Mononuclear cell (primary cell): ENCODE measurements at regions not wholly inside any gene's neighbourhood (a gene's known extent, or its start where the extent isn't known, plus 50 kb on each side); places are given as distances from the start of the nearest gene placed in this dataset.

Source experiments
- H3K27me3 ChIP-seq: 2 replicates; pipeline ENCODE4 v1.6.0; 2011; ENCODE audit warnings: low read length, control low read depth; ENCODE audit not compliant: insufficient read depth
- H3K4me1 ChIP-seq: 2 replicates; pipeline ENCODE4 v1.5.1; 2011; ENCODE audit warnings: mild to moderate bottlenecking, low read length, control low read depth; ENCODE audit not compliant: insufficient read depth
- H3K4me3 ChIP-seq: 2 replicates; pipeline ENCODE4 v1.5.1; 2011; ENCODE audit warnings: mild to moderate bottlenecking, low read length, moderate library complexity
- H3K9me3 ChIP-seq: 2 replicates; pipeline ENCODE4 v1.5.1; 2011; ENCODE audit warnings: low read depth, mild to moderate bottlenecking, control low read depth, low read length

DNA sequence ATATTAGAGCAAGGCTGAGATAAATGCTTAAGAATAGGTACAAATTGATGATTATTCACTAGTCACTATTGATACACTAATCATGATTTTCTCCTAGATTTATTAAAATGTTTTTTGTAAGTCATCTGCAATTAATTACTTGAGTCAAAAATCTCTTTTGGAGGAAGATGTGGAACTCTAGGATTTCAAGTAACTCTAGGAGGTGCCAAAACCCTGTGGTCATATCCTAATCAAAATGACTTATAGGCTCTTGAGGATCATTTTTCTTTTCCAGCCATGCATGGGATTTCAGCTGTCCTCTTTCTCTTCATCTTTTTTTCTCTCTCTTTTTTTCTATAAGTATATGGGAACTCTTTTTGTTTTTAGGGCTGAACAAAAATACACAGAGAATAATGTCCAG lies 141.8 kb upstream of the CD180 start:
- Histone ChIP-seq H3K27me3 (peaks cover 2% of the 10 kb centered on the region), H3K4me3 (no peak overlapping the region), H3K4me1 (no peaks in the 10 kb centered on the region), H3K9me3 (no peaks in the 10 kb centered on the region)

DNA sequence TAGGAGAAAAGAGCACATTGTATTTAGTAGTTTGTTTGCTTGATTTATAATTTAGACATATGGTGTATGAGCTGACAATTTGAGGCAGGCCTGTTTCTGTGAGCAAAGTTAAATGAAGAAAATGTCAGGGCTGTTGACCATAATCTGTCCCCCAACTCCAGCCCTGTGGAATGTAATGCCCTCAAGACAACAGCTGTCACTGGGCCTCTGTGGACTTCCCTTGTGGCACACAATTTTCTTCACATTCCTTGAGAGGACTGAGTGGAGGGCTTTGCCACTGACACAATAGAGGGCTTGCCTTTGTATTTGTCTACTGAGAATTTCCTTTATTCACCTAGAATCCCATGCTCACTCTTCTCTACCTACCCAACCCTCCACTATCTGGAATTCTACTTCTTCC lies 141.2 kb upstream of the CD180 start:
- Histone ChIP-seq H3K4me1 (no peaks in the 10 kb centered on the region), H3K27me3 (peaks cover 2% of the 10 kb centered on the region), H3K4me3 (no peak overlapping the region), H3K9me3 (no peaks in the 10 kb centered on the region)

DNA sequence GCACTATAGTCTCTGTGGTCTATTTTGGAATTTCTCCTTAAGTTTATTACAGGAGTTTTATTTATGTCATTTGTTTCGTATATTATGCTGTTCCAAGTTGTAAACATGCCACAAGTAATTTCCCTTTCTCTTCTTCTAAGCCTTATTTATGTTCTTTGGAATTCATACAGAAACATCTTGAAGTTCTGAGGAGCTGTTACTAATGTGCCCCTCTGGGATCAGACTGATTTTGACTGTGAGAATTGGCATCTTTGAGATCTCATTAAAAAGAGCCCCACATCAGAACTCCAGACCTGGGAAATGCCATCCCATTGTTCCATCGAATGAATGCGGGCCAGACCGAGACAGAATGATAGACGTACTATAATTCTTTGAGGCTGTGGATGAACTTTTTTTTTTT lies 138.8 kb upstream of the CD180 start:
- no peaks in the 10 kb centered on the region for H3K4me1 ChIP-seq
- peaks cover 2% of the 10 kb centered on the region for H3K27me3 ChIP-seq
- peaks cover 5% of the 10 kb centered on the region for H3K9me3 ChIP-seq
- no peak overlapping the region for H3K4me3 ChIP-seq

DNA sequence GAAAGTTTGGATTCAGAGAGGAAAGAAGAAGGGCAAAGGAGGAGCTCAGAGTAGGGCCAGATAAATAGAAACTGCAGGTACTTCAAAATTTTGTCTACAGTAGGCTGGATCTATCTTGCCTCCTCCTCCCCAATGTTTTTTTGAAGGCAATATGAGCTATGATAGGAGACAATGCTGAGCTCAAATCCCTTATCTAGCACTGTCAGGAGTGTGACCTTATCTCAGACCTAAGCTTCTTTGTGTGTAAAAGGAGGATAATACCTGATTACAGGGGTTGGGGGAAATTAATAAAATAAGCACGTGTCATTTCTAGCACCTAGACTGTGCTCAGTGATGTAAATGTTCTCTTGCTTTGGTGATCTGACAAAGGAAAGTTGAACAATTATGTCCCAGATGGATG lies 137.8 kb upstream of the CD180 start:
- no peaks in the 10 kb centered on the region for H3K4me1 ChIP-seq
- peaks cover 5% of the 10 kb centered on the region for H3K9me3 ChIP-seq
- H3K27me3 ChIP-seq = peaks cover 2% of the 10 kb centered on the region
- no peak overlapping the region for H3K4me3 ChIP-seq

DNA sequence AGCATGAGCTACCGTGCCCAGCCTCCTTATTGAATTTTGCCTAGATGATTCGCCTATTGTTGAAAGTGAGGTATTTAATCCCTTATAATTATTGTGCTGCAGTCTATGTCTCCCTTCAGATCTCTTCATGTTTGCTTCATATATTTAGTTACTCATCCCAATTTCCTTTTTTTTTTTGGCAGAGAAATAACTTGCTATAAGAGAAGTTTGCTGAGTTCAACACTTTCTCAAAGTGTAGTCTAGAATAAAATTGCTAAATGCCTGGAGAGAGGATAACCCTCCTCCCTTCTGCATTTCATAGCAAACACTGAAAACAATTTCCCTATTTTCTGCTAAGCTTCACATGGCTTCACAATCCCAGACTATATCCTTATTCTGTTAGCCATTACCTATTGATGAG lies 136.6 kb upstream of the CD180 start:
- Histone ChIP-seq H3K9me3 (peaks cover 5% of the 10 kb centered on the region), H3K4me1 (no peaks in the 10 kb centered on the region), H3K4me3 (no peak overlapping the region), H3K27me3 (peaks cover 2% of the 10 kb centered on the region)

DNA sequence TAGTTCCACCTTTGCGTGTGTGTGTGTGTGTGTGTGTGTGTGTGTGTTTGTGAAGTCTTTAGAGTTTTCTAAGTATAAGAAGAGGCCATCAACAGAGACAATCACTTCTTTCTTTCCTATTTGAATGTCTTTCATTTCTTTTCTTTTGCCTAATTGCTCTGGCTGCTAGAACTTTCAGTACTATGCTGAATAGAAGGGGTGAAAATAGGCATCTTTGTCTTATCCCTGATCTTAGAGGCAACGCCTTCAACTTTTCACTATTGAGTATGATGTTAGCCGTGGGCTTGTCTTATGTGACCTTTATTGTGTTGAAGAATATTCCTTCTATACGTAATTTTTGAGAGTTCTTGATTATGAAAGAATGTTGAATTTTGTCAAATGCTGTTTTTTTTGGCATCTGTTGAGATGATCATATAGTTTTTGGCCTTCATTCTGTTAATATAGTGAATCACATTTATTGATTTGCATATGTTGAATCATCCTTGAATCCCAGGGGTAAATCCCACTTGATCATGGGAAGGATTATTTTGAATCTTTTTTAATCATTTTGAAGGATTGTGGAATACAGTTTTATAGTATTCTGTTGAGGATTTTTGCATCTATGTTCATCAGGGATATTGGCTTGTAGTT lies 134.8 kb upstream of the CD180 start:
- no peaks in the 10 kb centered on the region for H3K4me1 ChIP-seq

DNA sequence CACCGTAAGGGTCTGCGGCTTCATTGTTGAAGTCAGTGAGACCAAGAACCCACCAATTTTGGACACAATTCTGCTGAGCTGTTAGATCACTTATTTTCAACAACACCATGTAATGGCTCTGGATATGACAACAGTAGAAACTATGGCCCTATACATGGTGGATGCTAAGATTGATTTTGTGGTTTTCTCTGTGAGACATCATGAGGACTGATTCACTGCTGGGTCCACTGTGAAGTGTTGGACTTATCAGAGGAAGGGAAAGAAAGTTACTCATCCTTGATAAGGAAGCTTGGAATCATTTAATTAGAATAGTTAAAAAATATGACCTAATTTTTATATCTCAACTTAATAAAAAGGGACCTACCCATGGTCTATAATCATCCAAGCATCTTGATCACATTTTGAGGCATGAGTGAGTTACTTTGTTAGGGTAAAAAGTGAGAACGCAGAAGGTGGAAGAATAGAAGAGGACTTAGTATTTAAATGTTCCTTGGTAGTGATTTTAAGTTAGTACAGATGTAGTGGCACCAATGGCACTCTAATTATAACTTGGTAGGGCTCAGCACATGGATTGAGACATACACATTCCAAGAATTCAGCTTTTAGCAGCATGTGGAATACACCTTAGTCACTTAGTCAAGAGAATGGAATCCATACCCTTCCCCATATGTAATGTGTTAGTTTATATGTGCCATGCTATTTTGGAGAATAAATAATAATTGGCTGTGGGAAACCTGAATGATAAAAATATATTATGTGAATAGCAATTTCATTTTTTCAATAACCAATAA lies 123.5 kb upstream of the CD180 start:
- Histone ChIP-seq H3K27me3 (no peaks in the 10 kb centered on the region), H3K4me1 (peaks cover 5% of the 10 kb centered on the region), H3K9me3 (no peaks in the 10 kb centered on the region), H3K4me3 (no peak overlapping the region)

More for the DNA sequence above, 134.8 kb upstream of the CD180 start:
- peaks cover 5% of the 10 kb centered on the region for H3K9me3 ChIP-seq
- no peak overlapping the region for H3K4me3 ChIP-seq
- H3K27me3 ChIP-seq = peaks cover 2% of the 10 kb centered on the region

DNA sequence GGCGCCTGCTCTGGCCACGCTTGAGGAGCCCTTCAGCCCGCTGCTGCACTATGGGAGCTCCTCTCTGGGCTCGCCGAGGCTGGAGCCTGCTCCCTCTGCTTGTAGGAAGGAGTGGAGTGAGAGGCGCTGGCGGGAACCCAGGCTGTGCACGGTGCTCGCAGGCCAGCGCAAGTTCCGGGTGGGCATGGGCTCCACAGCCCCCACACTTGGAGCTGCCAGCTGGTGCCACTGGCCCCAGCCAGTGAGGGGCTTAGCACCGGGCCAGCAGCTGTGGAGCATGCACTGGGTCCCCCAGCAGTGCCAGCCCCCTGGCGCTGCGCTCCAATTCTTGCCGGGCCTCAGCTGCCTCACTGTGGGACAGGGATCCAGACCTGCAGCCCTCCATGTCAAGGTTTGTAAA lies 122.1 kb upstream of the CD180 start:
- Histone ChIP-seq H3K27me3 (no peaks in the 10 kb centered on the region), H3K9me3 (no peaks in the 10 kb centered on the region), H3K4me3 (no peak overlapping the region), H3K4me1 (peaks cover 7% of the 10 kb centered on the region)

DNA sequence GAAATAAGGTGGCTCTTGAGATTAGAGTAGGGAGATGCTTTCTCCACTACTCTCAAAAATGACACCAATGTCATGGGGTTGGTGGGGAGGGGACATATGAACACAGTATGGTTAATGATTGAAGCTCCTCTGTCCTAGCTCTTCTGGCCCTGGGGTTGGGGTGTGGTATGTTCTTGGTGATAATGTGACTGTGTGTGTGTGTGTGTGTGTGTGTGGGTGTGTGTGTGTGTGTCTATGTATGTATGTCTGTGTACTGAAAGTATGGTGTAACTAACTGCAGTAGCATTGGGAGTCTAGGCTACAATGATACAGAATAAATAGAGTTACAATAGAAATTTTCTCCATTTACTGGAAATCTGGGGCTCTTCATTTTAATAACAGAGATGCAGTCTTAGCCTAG lies 121.0 kb upstream of the CD180 start:
- no peak overlapping the region for H3K4me3 ChIP-seq

DNA sequence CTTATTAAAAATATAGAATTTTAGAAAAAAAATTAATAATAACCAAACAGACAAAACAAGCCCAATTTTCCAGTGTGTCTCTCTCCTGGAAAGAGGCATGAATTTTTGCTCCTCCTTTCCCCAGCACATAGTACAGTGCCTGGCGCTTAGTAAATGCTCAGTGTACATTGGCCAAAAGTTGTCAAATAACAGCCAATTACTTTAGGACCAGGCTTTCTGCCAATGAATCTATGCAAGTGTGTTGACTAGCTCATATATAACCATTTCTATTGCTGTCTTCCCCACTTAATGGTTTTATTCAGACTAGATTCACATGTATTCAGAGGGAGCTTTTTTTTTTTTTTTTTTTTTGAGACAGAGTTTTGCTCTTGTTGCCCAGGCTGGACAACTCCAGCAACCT lies 120.1 kb upstream of the CD180 start:
- peaks cover 7% of the 10 kb centered on the region for H3K4me1 ChIP-seq
- H3K27me3 ChIP-seq = no peaks in the 10 kb centered on the region
- no peak overlapping the region for H3K4me3 ChIP-seq
- no peaks in the 10 kb centered on the region for H3K9me3 ChIP-seq

More for the DNA sequence above, 121.0 kb upstream of the CD180 start:
- H3K27me3 ChIP-seq = no peaks in the 10 kb centered on the region
- H3K9me3 ChIP-seq = no peaks in the 10 kb centered on the region
- peaks cover 7% of the 10 kb centered on the region for H3K4me1 ChIP-seq

DNA sequence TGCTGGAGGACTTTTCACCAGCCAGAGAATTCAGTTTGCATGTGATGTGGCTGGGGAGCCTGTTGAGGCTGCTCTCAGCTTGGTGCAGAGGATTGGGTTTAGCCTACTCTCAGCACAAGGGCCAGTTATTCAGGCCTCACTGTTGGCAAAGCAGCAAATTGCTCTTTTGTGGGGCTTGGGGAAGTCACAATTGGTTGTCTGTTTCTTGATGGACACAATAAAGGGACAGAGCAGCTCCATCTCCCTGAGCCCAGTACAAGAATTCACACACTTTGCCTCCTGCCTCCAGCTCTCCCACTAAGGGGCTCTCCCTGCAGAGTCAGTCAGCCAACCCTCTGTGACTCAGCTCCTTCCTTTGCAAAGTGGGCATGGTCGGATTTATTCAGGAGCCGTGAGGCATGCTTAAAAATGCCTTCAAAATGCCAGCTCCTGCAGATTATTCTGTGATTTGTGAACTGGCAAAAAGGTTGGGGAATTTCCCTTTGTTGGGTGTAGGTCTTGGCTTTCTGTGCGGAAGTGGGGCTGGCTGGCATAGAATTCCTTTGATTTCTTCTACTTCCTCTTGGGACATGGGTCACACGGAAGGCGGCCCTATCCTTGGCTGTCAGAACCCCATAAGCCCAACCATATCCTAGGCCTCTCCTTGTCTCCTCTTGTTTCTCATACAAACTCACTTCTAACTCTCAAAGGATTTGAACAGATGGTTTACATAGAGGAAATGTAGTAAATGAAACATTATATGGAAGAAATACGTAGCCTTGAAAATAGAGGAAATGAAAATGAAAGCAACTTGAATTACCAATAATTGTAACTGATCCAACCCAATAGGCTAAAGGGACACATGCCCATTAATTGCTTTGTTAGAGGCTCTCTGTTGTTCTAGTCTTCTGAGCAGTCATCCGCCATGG lies 118.7 kb upstream of the CD180 start:
- Histone ChIP-seq H3K9me3 (no peaks in the 10 kb centered on the region), H3K27me3 (no peaks in the 10 kb centered on the region), H3K4me1 (peaks cover 7% of the 10 kb centered on the region), H3K4me3 (no peak overlapping the region)

DNA sequence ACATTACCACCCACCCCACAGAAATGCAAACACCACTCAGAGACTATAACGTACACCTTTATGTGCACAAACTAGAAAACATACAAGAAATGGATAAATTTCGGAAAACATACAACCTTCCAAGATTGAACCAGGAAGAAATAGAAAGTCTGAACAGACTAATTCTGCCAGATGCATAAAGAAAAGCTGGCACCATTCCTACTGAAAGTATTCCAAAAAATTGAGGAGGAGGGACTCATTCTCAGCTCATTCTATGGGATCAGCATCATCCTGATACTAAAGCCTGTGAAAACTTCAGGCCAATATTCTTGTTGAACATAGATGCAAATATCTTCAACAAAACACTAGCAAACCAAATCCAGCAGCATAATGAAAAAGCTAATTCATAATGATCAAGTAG lies 115.1 kb upstream of the CD180 start:
- H3K4me1 ChIP-seq = peaks cover 8% of the 10 kb centered on the region
- H3K4me3 ChIP-seq = no peak overlapping the region
- H3K27me3 ChIP-seq = no peaks in the 10 kb centered on the region
- no peaks in the 10 kb centered on the region for H3K9me3 ChIP-seq

DNA sequence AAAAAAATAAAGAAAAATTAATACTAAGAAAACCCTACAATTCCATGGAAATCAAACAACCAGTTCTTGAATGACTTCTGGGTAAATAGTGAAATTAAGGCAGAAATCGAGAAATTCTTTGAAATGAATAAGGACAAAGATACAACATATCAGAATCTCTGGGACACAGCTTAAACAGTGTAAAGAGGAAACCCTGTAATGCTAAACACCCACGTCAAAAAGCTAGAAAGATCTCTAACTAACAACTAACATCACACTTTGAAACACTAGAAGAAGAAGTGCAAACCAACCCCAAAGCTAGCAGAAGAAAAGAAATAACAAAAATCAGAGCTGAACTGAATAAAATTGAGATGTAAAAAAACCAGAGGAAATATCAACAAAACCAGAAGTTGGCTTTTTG lies 114.6 kb upstream of the CD180 start:
- Histone ChIP-seq H3K27me3 (no peaks in the 10 kb centered on the region), H3K9me3 (no peaks in the 10 kb centered on the region), H3K4me1 (peaks cover 13% of the 10 kb centered on the region), H3K4me3 (no peak overlapping the region)

DNA sequence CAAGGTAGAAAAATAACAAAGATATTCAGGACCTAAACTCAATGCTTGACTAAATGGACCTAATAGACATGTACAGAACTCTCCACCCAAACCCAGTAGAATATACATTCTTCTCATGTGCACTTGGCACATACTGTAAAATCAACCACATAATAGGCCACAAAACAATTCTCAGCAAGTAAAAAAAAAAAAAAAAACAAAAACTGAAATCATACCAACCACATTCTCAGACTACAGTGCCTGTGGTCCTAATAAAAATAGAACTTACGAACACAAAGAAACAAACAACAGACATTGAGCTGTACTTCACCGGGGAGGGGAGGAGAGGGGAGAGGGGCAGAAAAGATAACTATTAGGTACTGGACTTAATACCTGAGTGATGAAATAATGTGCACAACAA lies 114.1 kb upstream of the CD180 start:
- Histone ChIP-seq H3K9me3 (no peaks in the 10 kb centered on the region), H3K27me3 (no peaks in the 10 kb centered on the region), H3K4me1 (peaks cover 13% of the 10 kb centered on the region), H3K4me3 (no peak overlapping the region)

DNA sequence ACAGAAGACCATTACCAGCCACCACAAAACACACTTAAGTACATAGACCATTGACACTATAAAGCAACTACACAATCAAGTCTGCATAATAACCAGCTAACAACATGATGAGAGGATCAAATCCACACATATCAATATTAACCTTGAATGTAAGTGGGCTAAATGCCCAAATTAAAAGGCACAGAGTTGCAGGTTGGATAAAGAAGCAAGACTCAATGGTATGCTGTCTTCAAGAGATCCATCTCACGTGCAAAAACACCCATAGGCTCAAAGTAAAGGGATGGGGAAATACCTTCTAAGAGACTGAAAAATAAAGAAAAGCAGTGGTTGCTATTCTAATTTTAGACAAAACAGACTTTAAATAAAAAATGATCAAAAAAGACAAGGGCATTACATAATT lies 113.6 kb upstream of the CD180 start:
- Histone ChIP-seq H3K4me1 (peaks cover 9% of the 10 kb centered on the region), H3K27me3 (no peaks in the 10 kb centered on the region)

More for the DNA sequence above, 113.6 kb upstream of the CD180 start:
- Histone ChIP-seq H3K9me3 (no peaks in the 10 kb centered on the region), H3K4me3 (no peak overlapping the region)
